PC-3 (cell line): ENCODE measurements at regions not wholly inside any gene's neighbourhood (a gene's known extent, or its start where the extent isn't known, plus 50 kb on each side); places are given as distances from the start of the nearest gene placed in this dataset.

ENCODE experiments used
- EZH2 ChIP-seq: fragments of 300-600 bp; sonication (generic); IDR thresholded peaks from one replicate; pipeline ENCODE4 v1.6.1; 2017; ENCODE audit warnings: antibody characterized with exemption, mild to moderate bottlenecking, low read length; ENCODE audit not compliant: unreplicated experiment
- TF ChIP-seq, protein P1 (sequence below): fragments of 300-600 bp; sonication (generic); conservative IDR thresholded peaks from 2 replicates; pipeline ENCODE4 v1.5.1; 2017; ENCODE audit warnings: antibody characterized with exemption, low read depth, mild to moderate bottlenecking, low read length

DNA sequence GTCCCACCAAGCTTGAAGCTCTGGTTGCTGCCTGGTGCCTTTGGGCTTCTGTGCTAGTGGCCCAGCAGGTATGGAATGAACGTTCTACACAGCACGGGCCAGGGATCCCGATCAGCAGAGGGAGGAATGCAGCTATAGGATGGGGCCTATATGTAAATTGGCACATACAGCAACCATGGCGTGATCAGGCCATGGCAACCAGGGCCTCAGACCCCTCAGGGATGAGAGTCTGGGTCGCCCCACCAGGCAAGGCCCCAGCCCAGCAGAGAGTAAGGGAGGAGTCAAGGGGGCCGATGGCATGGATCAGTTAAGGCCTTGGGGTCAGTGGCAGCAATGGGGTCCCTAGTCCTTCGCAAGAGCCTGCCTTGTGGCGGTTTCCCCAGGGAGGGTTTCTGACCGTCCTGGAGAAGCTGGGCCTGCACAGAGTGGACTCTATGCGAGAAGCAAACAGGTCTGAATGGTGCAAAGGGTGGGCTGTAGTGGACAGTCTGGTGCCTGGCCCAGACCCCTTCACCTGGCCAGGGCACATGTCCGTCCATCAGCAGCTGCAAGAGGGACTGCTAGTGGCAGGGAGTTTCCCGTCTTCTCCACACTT, 98.2 kb upstream of the SLC22A11 start:
- TF ChIP-seq, protein P1, sequence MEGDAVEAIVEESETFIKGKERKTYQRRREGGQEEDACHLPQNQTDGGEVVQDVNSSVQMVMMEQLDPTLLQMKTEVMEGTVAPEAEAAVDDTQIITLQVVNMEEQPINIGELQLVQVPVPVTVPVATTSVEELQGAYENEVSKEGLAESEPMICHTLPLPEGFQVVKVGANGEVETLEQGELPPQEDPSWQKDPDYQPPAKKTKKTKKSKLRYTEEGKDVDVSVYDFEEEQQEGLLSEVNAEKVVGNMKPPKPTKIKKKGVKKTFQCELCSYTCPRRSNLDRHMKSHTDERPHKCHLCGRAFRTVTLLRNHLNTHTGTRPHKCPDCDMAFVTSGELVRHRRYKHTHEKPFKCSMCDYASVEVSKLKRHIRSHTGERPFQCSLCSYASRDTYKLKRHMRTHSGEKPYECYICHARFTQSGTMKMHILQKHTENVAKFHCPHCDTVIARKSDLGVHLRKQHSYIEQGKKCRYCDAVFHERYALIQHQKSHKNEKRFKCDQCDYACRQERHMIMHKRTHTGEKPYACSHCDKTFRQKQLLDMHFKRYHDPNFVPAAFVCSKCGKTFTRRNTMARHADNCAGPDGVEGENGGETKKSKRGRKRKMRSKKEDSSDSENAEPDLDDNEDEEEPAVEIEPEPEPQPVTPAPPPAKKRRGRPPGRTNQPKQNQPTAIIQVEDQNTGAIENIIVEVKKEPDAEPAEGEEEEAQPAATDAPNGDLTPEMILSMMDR, result no peak
- no peak for TF ChIP-seq EZH2
